HepG2 (cell line): ENCODE measurements at regions not wholly inside any gene's neighbourhood (a gene's known extent, or its start where the extent isn't known, plus 50 kb on each side); places are given as distances from the start of the nearest gene placed in this dataset.

Experiments
- CCAR2 ChIP-seq: fragments of 200-400 bp; formaldehyde crosslinking; optimal IDR thresholded peaks from 2 replicates; pipeline ENCODE3; 2018; ENCODE audit warnings: low read depth, mild to moderate bottlenecking, low read length, moderate library complexity
- CTCF ChIP-seq: sonication (generic); formaldehyde crosslinking; IDR thresholded peaks from 2 replicates; pipeline ENCODE4 v1.5.0; 2020; ENCODE audit warnings: mild to moderate bottlenecking, missing genetic modification reagents, moderate library complexity
- HHEX ChIP-seq: IDR thresholded peaks from 2 replicates; pipeline ENCODE4 v1.6.1; 2016; ENCODE audit warnings: control low read depth
- NFYB ChIP-seq: sonication (generic); formaldehyde crosslinking; IDR thresholded peaks from 2 replicates; pipeline ENCODE4 v1.4.0; 2020; ENCODE audit warnings: missing genetic modification reagents
- NR2C2 ChIP-seq: sonication (generic); formaldehyde crosslinking; IDR thresholded peaks from 2 replicates; pipeline ENCODE4 v1.4.0; 2020; ENCODE audit warnings: missing genetic modification reagents, mild to moderate bottlenecking, moderate library complexity, borderline replicate concordance
- ZBTB39 ChIP-seq: sonication (generic); formaldehyde crosslinking; IDR thresholded peaks from 2 replicates; pipeline ENCODE4 v1.5.0; 2020; ENCODE audit warnings: missing genetic modification reagents
- ZNF276 ChIP-seq: sonication (generic); formaldehyde crosslinking; IDR thresholded peaks from 2 replicates; pipeline ENCODE4 v1.4.0; 2020; ENCODE audit warnings: mild to moderate bottlenecking, low read depth, missing genetic modification reagents
- ZNF766 ChIP-seq: sonication (generic); formaldehyde crosslinking; IDR thresholded peaks from 2 replicates; pipeline ENCODE4 v1.5.0; 2020; ENCODE audit warnings: missing genetic modification reagents, borderline replicate concordance

GRCh38 chr4:186012071-186012470, 56.9 kb upstream of the TLR3 start:
- TF ChIP-seq NFYB (CRISPR knock-in tag) (no peak), ZNF276 (CRISPR knock-in tag) (no peak), ZBTB39 (CRISPR knock-in tag) (no peak), CTCF (CRISPR knock-in tag) (no peak), ZNF766 (CRISPR knock-in tag) (no peak), CCAR2 (no peak), HHEX (no peak), NR2C2 (CRISPR knock-in tag) (no peak)
